ENCODE measurements at regions not wholly inside any gene's neighbourhood (a gene's known extent, or its start where the extent isn't known, plus 50 kb on each side); places are given as distances from the start of the nearest gene placed in this dataset.

GRCh38 chr12:115886666-115887065, 390.8 kb downstream of the MED13L start:
- no peak overlapping the region for H3K9ac ChIP-seq (replicated peaks in 1 of 4; ENCODE audit: extremely low read depth in 1 of 4, low read depth in 3 of 4, low read length in 3 of 4)
- no peaks in the 10 kb centered on the region for H4K20me1 ChIP-seq (replicated peaks in 1 of 2; ENCODE audit: control insufficient read depth in 1 of 2, insufficient read depth in 2 of 2, low read length in 2 of 2)
- ChIA-PET POLR2A (ENCODE audit: partially characterized antibody) (interaction anchor here (1.1 kb wide), 1 partner anchor 10 kb away, joined by 4 read pairs; no protein-coding TSS in a partner anchor), CTCF (ENCODE audit: partially characterized antibody) (interaction anchor here (1.0 to 5.1 kb wide), 3 partner anchors 9 to 15 kb away, joined by 3 to 27 read pairs (median 24); no protein-coding TSS in a partner anchor)
- H2AK5ac ChIP-seq (ENCODE audit: low read depth, low read length) = no peak overlapping the region
- H4K5ac ChIP-seq (ENCODE audit: insufficient read length, low read depth, low read length) = no peak overlapping the region
- DNase-seq (ENCODE audit: low read depth in 1 of 2, low spot score in 2 of 2) (no peak), FAIRE-seq (no peak)
- H2BK5ac ChIP-seq (ENCODE audit: low read depth, low read length) = no peak overlapping the region
- no peak overlapping the region for H3K4me2 ChIP-seq (ENCODE audit: insufficient read depth in 1 of 2, low read depth in 2 of 2, low read length in 2 of 2)
- H2BK15ac ChIP-seq (ENCODE audit: low read length) = no peak overlapping the region
- no peak overlapping the region for H3K4ac ChIP-seq (replicated peaks; ENCODE audit: insufficient read length, low read depth, low read length)
- no peaks in the 10 kb centered on the region for H3K27me3 ChIP-seq (replicated peaks in 1 of 4; ENCODE audit: control insufficient read depth in 3 of 4, extremely low read depth in 1 of 4, insufficient read depth in 3 of 4, low read length in 3 of 4)
- H4K91ac ChIP-seq (replicated peaks; ENCODE audit: insufficient read length, low read length) = no peak overlapping the region
- H3K36me3 ChIP-seq (ENCODE audit: control insufficient read depth in 2 of 4, insufficient read depth in 4 of 4, low read length in 3 of 4) = no peaks in the 10 kb centered on the region
- H3K79me1 ChIP-seq (ENCODE audit: low read depth, low read length) = no peaks in the 10 kb centered on the region
- no peak overlapping the region for H3K56ac ChIP-seq (replicated peaks; ENCODE audit: insufficient read length, low read depth, low read length)
- no peak overlapping the region for H3K4me3 ChIP-seq (ENCODE audit: extremely low read depth in 1 of 4, insufficient read depth in 2 of 4, low read depth in 3 of 4, low read length in 4 of 4)
- peaks cover 0 to 4% (median 0%) of the 10 kb centered on the region in 4 experiments; a peak in 1 of 7 replicates for H3K4me1 ChIP-seq (replicated peaks in 1 of 4; ENCODE audit: control insufficient read depth in 3 of 4, insufficient read depth in 4 of 4, low read length in 3 of 4)
- no peak overlapping the region for H4K8ac ChIP-seq (ENCODE audit: extremely low read depth, insufficient read depth, low read length)
- WGBS, 2 experiments (ENCODE audit: extremely low coverage in 1 of 2, insufficient coverage in 1 of 2, insufficient read length in 1 of 2, insufficient replicate concordance in 2 of 2, low coverage in 1 of 2, low lambda C conversion rate in 2 of 2, missing lambda C conversion rate in 1 of 2) = 96% methylated on average over 4 of the region's 4 CpGs; no CpG with 5 or more reads in 1 of the 2 experiments
- H3K23ac ChIP-seq (ENCODE audit: insufficient read length) = no peak overlapping the region
- no peaks in the 10 kb centered on the region for H3K79me2 ChIP-seq (ENCODE audit: control insufficient read depth in 1 of 2, insufficient read depth in 2 of 2, low read length in 2 of 2)
- no peak overlapping the region for H2BK12ac ChIP-seq (ENCODE audit: low read depth, low read length)
- no peak overlapping the region for H3K14ac ChIP-seq (ENCODE audit: insufficient read length)
- H3K9me3 ChIP-seq (ENCODE audit: insufficient read depth in 2 of 2, low read depth in 1 of 2, low read length in 1 of 2) = no peaks in the 10 kb centered on the region
- no peak overlapping the region for H3K18ac ChIP-seq (ENCODE audit: extremely low read depth, low read length)
- no peak overlapping the region for H3K27ac ChIP-seq (ENCODE audit: low read depth, low read length)
- no peak overlapping the region for H2BK20ac ChIP-seq (ENCODE audit: low read length)
- no peak overlapping the region for H2BK120ac ChIP-seq (replicated peaks; ENCODE audit: low read depth, low read length)
- H2AFZ ChIP-seq (ENCODE audit: low read length) = no peak overlapping the region
- H3K23me2 ChIP-seq (ENCODE audit: low read depth, low read length) = no peaks in the 10 kb centered on the region
- TF ChIP-seq SP2 (IDR thresholded peaks at IDR 0.05; ENCODE audit: low read length) = no peak
- no peak for TF ChIP-seq GABPA (IDR thresholded peaks at IDR 0.05; ENCODE audit: borderline replicate concordance, insufficient read depth, low read length)
- no peak for TF ChIP-seq CEBPB (IDR thresholded peaks at IDR 0.05; ENCODE audit: low read depth, low read length)
- no peak for TF ChIP-seq SAP30 (IDR thresholded peaks at IDR 0.05; ENCODE audit: insufficient read depth, insufficient replicate concordance, low read length)
- TF ChIP-seq CHD1 (IDR thresholded peaks at IDR 0.05; ENCODE audit: low read depth, low read length) = no peak
- TF ChIP-seq CREB1 (IDR thresholded peaks at IDR 0.05) = no peak
- TF ChIP-seq ATF2 (IDR thresholded peaks at IDR 0.05; ENCODE audit: low read length) = no peak
- TF ChIP-seq TAF7 (optimal IDR thresholded peaks at IDR 0.05; ENCODE audit: borderline replicate concordance, low read depth, low read length) = no peak
- TF ChIP-seq SRF (IDR thresholded peaks at IDR 0.05; ENCODE audit: low read depth, low read length) = no peak
- TF ChIP-seq NANOG (IDR thresholded peaks at IDR 0.05; ENCODE audit: insufficient read depth, low read depth, low read length, poor library complexity, severe bottlenecking) = no peak
- TF ChIP-seq YY1 (IDR thresholded peaks at IDR 0.05; ENCODE audit: low read depth, low read length) = no peak
- no peak for TF ChIP-seq POLR2AphosphoS5 (IDR thresholded peaks at IDR 0.05; ENCODE audit: low read depth, low read length)
- no peak for TF ChIP-seq FOSL1 (IDR thresholded peaks at IDR 0.05; ENCODE audit: insufficient read depth, low read depth, low read length)
- TF ChIP-seq BCL11A (IDR thresholded peaks at IDR 0.05; ENCODE audit: low read depth in 2 of 2, low read length in 2 of 2) = no peak

Data from H1 (cell line).